NCI-H1417 treated with DMSO at 0.1 percent for 48 hours (cell line): ENCODE measurements at regions not wholly inside any gene's neighbourhood (a gene's known extent, or its start where the extent isn't known, plus 50 kb on each side); places are given as distances from the start of the nearest gene placed in this dataset.

Experiments
- DNase-seq: peaks from one replicate; lab custom pipeline; 2025; lab: John Stamatoyannopoulos, UW

DNA sequence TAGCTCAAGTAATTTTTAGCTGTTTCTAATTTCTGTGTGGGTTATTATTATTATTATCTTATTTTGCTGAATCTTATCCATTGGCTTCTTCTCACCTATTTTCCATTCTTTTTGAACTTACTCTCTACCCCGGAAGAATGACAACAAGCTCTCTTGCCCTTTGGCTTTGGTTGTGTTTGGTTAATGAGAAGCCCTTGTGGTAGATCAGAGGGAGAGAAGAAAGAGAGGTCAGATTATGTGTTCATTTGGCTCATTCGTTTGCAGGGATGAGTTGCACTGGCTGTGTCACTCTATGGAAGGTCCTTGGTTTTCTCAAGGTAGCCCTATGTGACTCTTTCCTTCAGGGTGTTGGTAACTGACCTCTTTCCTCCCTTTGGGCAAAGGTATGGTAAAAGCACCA lies 391.9 kb downstream of the LMO4 start:
- DNase-seq, result no peak

DNA sequence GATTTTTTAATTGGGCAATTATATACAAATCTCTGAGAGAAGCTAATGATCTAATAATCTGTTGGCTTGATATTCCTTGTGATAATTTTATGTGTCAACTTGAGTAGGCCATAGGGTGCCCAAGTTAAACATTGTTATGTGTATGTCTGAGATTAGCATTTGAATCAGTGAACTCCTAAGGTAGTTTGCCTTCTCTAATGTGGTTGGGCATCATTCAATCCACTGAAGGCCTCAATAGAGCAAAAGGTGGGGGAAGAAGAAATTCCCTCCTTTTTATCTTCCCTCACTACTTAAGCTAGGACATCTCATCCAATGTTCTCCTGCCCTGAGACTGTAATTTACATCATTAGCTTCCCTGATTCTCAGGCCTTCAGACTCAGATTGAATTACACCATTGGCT lies 394.5 kb downstream of the LMO4 start:
- no peak for DNase-seq

DNA sequence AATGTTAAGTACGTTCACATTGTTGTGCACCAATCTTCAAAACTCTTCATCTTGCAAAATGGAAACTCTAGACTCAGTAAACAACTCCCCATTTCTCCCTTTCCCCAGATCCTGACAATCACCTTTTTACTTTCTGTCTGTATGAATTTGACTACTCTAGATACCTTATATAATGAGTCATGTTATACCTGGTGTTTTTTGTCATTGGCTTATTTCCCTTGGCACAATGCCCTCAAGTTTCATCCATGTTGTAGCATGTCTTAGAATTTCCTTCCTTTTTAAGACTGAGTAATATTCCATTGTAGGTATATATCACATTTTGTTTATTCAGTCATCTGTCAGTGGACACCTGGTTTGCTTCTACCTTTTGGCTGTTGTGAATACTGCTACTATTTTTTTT lies 399.5 kb downstream of the LMO4 start:
- no peak for DNase-seq

DNA sequence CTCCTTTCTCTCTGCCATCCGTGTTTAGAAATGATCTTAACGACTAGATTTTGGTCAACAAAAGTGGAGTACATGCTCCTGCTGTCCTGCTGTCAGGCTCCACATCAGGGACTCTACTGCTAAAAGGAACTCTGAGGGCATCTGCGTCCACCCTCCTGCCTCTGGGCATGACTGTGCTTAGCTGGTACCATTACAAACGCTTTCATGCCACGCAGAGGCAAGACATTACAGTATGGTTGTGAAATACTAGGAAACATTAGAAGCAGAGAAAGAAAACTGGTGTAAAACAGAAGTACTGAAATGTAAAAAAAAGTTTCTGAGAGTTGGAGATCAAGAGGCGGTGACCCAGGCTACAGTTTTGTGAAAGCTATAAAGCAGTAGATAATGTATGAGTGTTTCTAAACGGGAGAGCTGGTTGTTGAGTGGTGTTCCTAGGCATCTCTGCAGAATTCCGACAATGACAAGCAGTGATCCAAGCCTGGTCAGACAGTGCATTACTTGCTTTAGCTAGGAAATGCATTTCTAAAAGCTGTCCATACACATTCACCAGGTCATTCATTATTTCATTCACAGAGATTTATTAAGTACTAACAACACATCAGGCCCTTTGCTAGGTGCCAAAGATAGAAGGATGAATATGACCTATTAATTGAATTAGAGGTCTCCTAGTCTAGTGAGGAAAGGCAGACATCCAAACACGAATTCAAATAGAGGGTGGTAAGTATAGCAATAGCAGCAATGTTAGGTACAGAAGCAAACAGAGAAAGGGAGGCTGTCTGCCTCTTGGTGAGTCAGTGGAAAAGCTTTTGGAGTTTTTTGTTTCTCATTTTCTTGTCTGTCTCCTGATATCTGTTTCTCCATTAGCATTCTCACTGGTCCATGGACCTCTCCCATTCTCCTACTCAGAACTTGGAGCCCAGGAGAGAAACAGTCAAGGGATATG lies 401.9 kb downstream of the LMO4 start:
- no peak for DNase-seq

DNA sequence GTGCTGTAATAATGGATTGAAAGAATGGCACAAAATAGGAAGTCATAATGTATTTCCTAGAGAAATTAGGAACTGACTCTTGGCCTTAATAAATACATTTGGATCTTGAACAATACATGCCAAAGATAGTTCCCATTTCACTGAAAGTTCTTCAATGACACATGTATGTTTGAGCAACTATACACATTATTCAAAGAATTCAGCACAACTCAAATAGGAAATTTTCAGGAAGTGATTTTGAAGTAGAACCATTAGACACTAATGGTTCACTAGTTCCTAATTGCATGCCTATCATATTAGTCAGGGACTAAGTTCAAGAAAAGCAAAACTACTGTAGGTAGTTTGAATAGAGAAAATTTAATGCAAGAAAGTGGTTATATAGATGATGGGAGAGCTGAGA lies 404.7 kb downstream of the LMO4 start:
- DNase-seq, result no peak

DNA sequence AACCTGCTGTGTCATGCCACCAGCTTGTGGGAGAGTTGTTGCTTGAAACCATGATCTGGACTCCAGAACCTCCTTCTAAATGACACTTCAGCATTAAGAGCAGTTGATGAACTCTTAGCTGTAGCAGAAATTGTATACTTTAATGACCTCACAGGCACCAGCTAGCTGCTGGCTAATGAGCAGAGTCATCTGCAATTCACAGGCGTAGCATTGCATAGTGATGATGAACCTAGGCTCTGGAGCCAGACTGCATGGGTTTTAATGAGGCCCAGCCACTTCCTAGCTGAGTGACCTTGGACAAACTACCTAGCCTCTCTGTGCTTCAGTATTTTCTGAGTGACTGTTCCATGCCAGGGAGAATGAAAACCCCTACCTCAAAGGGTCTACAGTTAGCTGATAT lies 407.1 kb downstream of the LMO4 start:
- DNase-seq, result no peak

DNA sequence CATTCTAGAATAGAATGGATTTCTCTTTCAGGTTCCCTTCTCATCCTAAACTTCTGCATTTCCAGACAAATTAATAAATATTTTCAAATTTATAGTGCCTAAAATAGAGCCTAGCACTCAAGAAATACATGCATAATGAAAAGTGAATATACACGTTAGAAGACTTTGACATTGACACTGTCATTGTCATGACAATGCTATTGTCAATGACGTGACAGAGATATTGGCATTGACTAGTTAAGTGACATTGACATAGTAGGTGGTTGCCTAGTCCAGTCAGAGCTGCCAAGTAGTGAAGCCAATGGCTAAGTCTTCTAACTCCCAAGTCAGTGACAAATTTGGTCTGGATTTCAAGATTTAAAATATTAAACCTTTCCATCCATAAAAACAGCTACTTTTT lies 410.5 kb downstream of the LMO4 start:
- no peak for DNase-seq

DNA sequence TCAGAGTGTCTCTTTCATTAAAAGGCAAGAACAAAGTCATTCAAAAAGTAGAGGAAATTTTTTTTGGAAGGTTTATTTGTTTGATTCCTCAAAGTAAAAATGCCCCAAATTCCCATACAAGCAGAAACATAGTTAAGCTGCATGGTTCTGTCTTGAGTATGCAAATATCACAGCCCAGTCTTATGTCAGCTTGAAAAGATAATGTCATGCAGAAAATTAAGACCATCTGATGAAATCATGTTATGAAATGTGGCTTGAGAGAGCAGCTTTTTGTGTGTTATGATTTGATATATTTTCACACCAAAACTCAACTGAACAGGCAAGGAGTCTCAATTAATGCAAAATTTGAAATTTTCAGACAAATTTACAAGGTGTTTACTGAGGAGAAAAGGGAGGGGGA lies 411.0 kb downstream of the LMO4 start:
- no peak for DNase-seq

DNA sequence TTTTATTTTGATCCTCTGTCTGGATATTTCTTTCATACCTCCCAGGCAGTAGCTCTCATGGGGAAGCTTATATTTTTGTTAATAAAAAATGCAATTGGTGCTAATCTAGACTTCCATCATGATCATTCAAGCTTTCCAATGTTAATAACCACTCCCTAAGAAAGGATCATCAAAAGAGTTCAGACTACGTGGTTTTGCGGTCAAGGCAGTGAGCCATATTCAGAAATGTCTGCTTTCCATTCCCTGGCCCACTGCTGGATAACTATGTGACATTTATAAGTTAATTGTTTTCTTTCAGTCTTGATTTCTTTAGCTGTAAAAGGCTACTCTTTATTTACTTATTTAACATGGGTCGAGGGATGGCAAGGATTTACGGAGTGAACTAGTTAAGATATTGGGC lies 414.6 kb downstream of the LMO4 start:
- no peak for DNase-seq

DNA sequence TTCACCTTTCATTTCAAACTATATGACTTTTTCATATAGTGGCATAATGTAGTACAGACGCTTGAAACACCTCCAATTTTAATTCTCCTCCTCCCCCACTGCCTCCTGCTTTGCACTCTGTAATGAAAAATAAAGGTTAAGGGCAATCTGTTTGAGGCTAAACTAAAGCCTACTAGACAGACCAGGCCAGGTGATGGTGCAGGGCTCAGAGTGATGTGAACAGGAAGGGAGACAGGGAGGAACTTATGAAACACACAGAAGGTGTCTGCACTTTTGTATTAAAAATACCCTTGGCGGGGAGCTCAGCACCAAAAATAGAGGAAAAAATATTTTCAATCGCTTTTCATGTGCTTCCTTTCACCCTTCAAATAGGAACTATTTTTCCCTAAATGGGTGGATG lies 415.4 kb downstream of the LMO4 start:
- DNase-seq, result no peak

DNA sequence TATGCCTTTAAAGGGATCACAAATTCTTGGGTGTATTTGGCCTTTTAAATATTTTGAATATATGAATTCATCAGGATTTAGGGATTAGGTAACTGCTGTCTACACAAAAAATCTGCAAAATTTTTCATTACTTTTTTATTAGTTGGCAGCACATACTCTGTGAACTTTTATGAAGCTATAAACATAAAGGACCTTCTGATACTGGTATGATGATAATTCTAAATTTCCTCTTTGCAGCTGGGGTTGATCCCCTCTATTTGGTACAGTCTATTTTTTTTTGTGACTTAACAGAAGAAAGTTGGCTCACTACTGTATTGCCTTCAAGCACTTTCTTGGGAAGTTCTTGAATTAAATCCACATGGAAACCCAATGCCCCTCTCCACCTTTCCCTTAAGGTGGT lies 416.1 kb downstream of the LMO4 start:
- DNase-seq, result no peak

DNA sequence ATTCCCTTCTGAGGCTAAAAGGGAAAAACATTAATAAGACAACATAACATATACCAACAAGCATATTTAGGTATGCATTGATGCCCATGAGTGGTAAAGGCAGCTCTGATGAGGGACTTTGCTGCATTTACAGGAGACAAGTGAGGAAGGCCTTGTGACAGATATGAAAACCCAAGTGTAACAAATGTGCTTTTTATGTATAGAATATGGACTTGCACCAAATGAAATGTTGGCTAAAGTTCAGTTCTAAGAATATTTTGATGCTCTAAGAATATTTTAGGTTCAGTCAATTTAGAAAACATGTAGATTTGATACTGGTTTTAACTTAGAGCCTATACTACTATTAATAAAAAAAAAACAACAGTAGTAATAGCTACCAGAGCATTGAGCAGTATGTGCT lies 424.7 kb downstream of the LMO4 start:
- DNase-seq, result no peak

DNA sequence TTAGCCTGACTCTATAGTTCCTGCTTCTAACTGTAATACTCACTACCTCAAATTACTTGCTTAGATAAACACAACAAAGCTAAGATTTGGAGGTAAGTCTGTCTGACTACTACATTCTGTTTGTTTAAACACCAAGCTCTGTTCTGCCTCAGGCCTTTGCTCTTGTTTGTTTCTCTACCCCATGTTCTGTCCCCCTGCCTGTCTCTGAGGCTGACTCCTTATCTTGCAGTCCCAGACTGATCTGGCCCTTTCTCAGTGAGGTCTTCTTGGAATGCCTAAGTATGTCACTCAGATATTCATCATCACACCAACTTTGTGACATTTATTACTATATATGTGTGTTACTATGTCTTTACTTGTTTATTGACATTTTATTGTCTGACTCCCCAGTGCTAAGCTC lies 425.5 kb downstream of the LMO4 start:
- no peak for DNase-seq

DNA sequence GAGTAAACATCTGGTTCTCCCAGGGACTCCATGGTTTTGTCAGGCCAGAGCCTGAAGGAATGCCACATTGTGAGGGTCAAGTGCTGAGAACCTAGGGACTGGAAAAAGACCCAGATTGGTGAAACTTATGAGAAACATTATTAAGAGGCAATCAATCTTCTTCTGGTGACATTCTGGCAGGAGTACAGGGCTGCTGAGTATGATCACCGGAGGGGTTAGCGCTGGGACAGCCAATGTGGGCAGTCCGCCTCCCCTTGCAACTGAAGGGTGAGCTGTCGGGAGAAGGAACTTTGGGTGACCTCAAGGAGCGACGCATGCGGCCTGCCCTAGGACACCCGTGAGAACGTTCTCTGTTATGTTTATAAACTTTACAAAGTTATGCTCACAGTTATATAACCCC lies 429.0 kb downstream of the LMO4 start:
- no peak for DNase-seq

DNA sequence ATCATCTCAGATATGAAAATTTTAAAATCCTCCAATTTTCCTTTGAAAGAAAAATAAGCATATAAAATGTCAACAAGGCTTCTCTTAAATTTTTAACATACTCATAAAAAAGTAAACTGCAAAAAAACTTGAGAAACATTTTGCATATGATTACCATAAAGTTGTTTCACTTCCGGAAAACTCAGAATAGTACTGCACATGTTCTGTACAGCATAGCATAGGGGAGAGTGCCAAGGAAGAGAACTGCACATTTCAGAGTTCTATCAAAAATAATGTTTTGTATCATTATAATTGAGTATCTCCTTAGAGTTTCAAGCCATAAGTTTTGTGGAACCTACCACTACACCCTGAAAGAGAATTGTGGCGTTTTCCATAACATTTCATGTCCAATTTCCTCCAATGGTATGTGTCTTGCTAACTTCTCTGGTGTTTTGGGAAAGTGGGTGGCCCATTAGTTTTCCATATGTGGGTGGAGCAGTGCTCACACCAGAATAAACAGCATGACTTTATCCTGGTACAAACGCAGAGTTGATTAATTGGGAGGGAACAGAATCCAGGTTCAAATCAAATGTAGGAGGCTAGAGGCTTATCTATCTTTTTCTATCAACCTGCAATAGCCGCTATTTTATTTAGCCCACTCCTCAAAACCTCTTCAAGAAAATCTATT lies 430.9 kb downstream of the LMO4 start:
- DNase-seq, result no peak

DNA sequence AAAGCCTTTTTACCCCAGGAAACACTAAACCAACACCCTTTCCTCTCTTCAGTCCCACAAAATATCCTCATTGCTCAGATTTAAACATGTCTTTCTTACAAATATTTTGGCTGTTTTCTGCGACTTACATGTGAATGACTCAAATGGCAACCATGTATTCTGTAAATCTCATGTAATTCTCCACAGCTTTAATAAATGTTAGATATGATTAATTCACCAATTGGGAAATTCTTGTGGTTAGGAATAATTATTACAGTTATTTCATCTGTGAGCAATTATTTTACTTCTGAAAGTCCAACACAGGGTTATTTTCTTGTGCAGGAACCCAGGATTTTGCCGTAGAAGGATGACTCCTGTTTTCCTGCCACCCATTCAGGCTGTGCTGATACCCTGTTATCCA lies 431.5 kb downstream of the LMO4 start:
- no peak for DNase-seq

DNA sequence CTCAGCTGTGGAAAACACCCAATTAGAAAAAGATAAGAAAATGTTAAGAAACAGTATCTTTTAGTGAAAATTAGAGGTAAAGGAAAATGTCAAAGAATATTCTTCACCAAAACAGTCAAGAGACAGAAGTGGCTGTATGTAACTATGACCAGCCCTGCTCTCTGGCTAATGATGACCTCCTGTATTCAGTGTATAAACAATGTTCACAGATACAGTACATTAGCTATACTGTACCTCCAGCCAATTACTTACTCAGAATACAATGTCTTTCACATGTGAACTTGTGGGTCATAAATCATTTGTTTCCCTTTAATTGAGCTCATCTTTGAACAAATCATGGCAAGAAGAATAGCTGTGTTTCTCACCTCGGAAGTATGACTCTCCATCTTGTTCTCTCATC lies 432.0 kb downstream of the LMO4 start:
- peak; percentile 2 for DNase-seq

DNA sequence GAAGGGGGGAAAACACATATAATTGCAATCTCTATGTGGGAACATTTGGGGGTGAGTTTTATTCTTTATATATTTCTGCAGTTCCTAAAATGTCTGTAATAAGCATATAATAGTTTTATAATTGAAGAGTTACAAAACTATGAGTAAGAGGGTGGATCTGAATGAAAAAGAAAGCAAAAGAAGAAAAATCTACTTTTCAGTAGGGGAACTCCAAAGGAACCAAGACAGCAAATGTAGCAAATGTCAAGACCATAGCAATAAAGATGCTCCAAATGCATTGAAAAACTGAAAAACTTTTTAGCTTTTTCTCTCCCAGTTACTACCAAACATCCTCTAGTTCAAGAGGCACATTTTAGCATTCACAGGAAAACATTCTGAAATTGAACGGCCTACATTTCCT lies 434.8 kb downstream of the LMO4 start:
- DNase-seq, result no peak

DNA sequence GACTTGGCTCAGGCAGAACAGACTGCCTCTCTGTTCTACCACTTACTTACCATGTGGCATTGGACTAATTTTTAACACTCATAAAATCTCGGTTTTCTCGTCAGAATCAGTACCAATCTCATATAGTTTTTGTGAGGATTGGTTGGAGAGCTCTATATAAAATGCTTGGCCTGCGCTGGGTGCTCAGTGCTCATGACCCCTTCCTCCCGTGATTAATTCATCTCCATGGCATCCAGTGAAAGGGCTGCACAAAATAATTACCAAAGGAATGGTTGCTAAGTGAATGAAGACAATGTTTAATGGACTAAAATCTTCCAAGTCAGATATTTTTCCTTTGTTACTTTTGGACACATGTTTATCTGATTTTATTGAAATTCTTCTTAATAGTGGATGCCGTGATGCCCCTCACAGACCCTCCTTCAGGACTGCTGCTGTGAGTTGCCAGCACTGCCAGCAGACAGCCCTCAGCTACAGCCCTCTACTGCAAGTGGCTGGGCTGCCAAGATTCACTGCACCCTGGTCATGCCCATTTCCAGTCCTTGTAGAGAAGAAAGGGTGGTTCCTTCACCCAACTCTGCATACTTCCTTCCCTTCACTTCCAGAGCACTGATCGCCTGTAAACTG lies 436.5 kb downstream of the LMO4 start:
- DNase-seq, result no peak

DNA sequence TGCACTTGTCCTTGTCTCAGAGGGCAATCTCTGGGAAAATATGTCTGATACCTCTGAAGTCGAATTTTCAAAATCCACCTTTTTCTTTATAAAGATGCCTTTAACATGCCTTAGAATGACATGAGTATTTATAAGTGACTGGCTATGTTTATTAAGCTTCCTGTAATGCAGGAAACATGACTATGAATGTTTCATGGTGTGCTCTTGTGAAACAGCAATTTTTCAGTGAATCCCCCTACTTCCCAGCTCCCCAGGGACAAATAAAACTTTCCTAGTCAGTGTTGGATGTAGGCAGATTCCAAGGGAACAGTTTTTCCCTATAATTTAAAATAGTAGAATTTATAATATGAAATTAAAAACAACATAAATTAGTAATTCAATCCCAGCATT lies 437.0 kb downstream of the LMO4 start:
- no peak for DNase-seq

DNA sequence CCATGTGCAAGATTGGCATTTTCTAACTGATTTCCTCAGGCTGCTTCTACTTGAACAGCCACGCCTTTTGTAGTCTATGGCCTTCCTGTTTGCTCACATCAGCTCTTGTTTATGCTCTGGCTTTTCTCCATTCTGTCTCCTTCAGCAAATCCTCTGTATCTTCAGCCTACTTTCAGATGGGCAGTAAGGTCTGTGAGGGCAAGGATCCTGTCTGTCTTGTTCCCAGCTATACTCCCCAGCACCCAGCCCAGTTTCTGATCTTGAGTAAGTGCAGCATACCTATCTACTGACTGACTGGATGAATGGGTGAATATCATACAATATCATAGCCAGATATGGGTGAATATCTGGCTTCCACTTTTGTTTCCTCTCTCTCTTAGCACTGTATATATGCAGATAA lies 438.1 kb downstream of the LMO4 start:
- no peak for DNase-seq

DNA sequence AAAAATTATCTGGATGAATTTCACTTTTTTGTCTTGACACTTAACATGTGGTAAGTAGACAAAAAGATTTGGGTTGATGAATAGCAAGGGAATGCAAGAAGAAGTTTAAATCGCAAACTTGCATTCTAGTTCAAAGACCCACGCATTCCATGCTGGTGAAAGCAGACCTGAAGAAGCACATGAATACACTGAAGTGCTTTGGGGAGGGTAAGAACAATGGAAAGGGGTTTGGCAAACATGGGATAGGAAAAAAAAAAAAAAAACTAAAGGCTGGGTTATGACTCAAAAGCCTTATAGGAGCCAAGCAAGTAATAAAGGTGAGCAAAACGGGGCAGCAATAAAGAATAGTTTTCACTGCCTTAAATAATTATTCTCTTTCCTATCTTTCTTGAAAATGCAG lies 450.2 kb downstream of the LMO4 start:
- no peak for DNase-seq

DNA sequence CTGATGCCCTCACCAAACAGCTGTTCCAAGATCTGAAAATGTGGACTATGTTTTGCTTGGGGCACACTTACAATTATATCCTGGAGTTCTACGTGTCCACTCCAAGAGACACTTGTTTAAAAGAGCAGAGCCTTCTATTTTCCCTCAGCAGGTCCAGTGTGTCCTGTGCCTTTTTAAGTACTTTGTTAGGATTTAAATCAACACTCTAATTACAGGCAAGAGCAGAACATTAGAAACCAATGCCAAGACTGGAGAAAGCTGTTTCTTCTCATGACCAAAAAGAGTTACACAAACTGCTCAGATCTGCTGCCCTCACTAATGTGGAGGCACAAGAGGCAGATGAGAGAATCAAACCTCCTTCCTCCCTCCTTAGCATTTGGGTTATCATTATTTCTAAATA lies 452.9 kb downstream of the LMO4 start:
- no peak for DNase-seq
